ENCODE measurements at regions not wholly inside any gene's neighbourhood (a gene's known extent, or its start where the extent isn't known, plus 50 kb on each side); places are given as distances from the start of the nearest gene placed in this dataset.

GRCh38 chr5:61263561-61264272 is 68.3 kb upstream of the ZSWIM6 start:
- TF ChIP-seq CTCF (IDR thresholded peaks at IDR 0.05) (no peak), POLR2A (IDR thresholded peaks at IDR 0.05) (no peak)

Data from prostate gland (tissue), 2 donors.